ENCODE measurements at regions not wholly inside any gene's neighbourhood (a gene's known extent, or its start where the extent isn't known, plus 50 kb on each side); places are given as distances from the start of the nearest gene placed in this dataset.
"Not testable (repeated sequence)": the region's sequence is repeated elsewhere in the genome, so short reads cannot be mapped to it uniquely, and the experiment has no call there.

GRCh38 chr16:88164196-88165039 lies 213.2 kb downstream of the BANP start:
- not testable (repeated sequence) for DNase-seq (ENCODE audit: low read depth)

- not testable (repeated sequence) for DNase-seq (ENCODE audit: low read depth)
These were observed 213.9 kb downstream of the BANP start for GRCh38 chr16:88165040-88165544.

GRCh38 chr16:88165683-88166082 lies 214.4 kb downstream of the BANP start:
- not testable (repeated sequence) for DNase-seq (ENCODE audit: low read depth)

- peak; percentile 18 for DNase-seq (ENCODE audit: low read depth)
These were observed 215.1 kb downstream of the BANP start for GRCh38 chr16:88166209-88166773.

GRCh38 chr16:88167798-88168556 lies 214.8 kb upstream of the ZNF469 start:
- DNase-seq (ENCODE audit: low read depth): not testable (repeated sequence)

GRCh38 chr16:88168557-88168949 lies 214.2 kb upstream of the ZNF469 start:
- not testable (repeated sequence) for DNase-seq (ENCODE audit: low read depth)

GRCh38 chr16:88169136-88169830 lies 213.5 kb upstream of the ZNF469 start:
- DNase-seq (ENCODE audit: low read depth): not testable (repeated sequence)

GRCh38 chr16:88169831-88170165 lies 213.0 kb upstream of the ZNF469 start:
- not testable (repeated sequence) for DNase-seq (ENCODE audit: low read depth)

- DNase-seq (ENCODE audit: low read depth): no peak
These were observed 212.2 kb upstream of the ZNF469 start for GRCh38 chr16:88170528-88170991.

GRCh38 chr16:88171126-88171525 lies 211.6 kb upstream of the ZNF469 start:
- DNase-seq (ENCODE audit: low read depth): not testable (repeated sequence)

GRCh38 chr16:88176184-88176583 lies 206.6 kb upstream of the ZNF469 start:
- not testable (repeated sequence) for DNase-seq (ENCODE audit: low read depth)

- not testable (repeated sequence) for DNase-seq (ENCODE audit: low read depth)
These were observed 206.1 kb upstream of the ZNF469 start for GRCh38 chr16:88176591-88177180.

- not testable (repeated sequence) for DNase-seq (ENCODE audit: low read depth)
These were observed 204.5 kb upstream of the ZNF469 start for GRCh38 chr16:88178251-88178650.

GRCh38 chr16:88178896-88179295 lies 203.9 kb upstream of the ZNF469 start:
- DNase-seq (ENCODE audit: low read depth): not testable (repeated sequence)

GRCh38 chr16:88182967-88183881 lies 199.5 kb upstream of the ZNF469 start:
- DNase-seq (ENCODE audit: low read depth): not testable (repeated sequence)

- DNase-seq (ENCODE audit: low read depth): not testable (repeated sequence)
These were observed 198.7 kb upstream of the ZNF469 start for GRCh38 chr16:88184053-88184452.

- DNase-seq (ENCODE audit: low read depth): peak; percentile 26
These were observed 198.0 kb upstream of the ZNF469 start for GRCh38 chr16:88184566-88185355.

GRCh38 chr16:88185406-88185805 lies 197.4 kb upstream of the ZNF469 start:
- DNase-seq (ENCODE audit: low read depth): not testable (repeated sequence)
